Fibroblast of skin of right quadriceps (primary cell): ENCODE measurements at regions not wholly inside any gene's neighbourhood (a gene's known extent, or its start where the extent isn't known, plus 50 kb on each side); places are given as distances from the start of the nearest gene placed in this dataset.

Experiments
- DNase-seq: peaks from one replicate; pipeline ENCODE4 v3.0.0-alpha.2; 2013

GRCh38 chr3:151995091-151995490, 121.6 kb downstream of the SUCNR1 start:
- no peak for DNase-seq

GRCh38 chr3:151998744-151999143, 125.3 kb downstream of the SUCNR1 start:
- no peak for DNase-seq

GRCh38 chr3:151999936-152000335, 126.5 kb downstream of the SUCNR1 start:
- DNase-seq, result peak; percentile 12

GRCh38 chr3:152011812-152012735, 138.6 kb downstream of the SUCNR1 start:
- DNase-seq, result no peak

- DNase-seq, result no peak
Measured at GRCh38 chr3:152019508-152019907, 146.1 kb downstream of the SUCNR1 start.

- DNase-seq, result peak; percentile 15
Measured at GRCh38 chr3:152021951-152022461, 148.6 kb downstream of the SUCNR1 start.

GRCh38 chr3:152026033-152026556, 152.7 kb downstream of the SUCNR1 start:
- DNase-seq, result peak; percentile 84

- no peak for DNase-seq
Measured at GRCh38 chr3:152030320-152030719, 156.9 kb downstream of the SUCNR1 start.

GRCh38 chr3:152031321-152031720, 157.9 kb downstream of the SUCNR1 start:
- DNase-seq, result no peak

- DNase-seq, result no peak
Measured at GRCh38 chr3:152037297-152037696, 163.9 kb downstream of the SUCNR1 start.

GRCh38 chr3:152037953-152038352, 164.5 kb downstream of the SUCNR1 start:
- no peak for DNase-seq

- DNase-seq, result no peak
Measured at GRCh38 chr3:152038490-152038889, 165.0 kb downstream of the SUCNR1 start.

- DNase-seq, result no peak
Measured at GRCh38 chr3:152039887-152040286, 166.4 kb downstream of the SUCNR1 start.

GRCh38 chr3:152040319-152040718, 166.9 kb downstream of the SUCNR1 start:
- DNase-seq, result no peak

- no peak for DNase-seq
Measured at GRCh38 chr3:152043620-152044019, 170.2 kb downstream of the SUCNR1 start.

- no peak for DNase-seq
Measured at GRCh38 chr3:152046280-152046679, 172.8 kb downstream of the SUCNR1 start.

GRCh38 chr3:152047465-152047864, 174.0 kb downstream of the SUCNR1 start:
- peak; percentile 16 for DNase-seq

- no peak for DNase-seq
Measured at GRCh38 chr3:152048831-152049230, 175.4 kb downstream of the SUCNR1 start.

- DNase-seq, result no peak
Measured at GRCh38 chr3:152050903-152051302, 177.5 kb downstream of the SUCNR1 start.

- DNase-seq, result peak; percentile 58
Measured at GRCh38 chr3:152051501-152052404, 178.3 kb downstream of the SUCNR1 start.

GRCh38 chr3:152053866-152054265, 180.4 kb downstream of the SUCNR1 start:
- no peak for DNase-seq

GRCh38 chr3:152054315-152054714, 180.9 kb downstream of the SUCNR1 start:
- DNase-seq, result no peak

GRCh38 chr3:152056073-152056472, 182.6 kb downstream of the SUCNR1 start:
- DNase-seq, result no peak
